IMR-90 (cell line): ENCODE measurements at regions not wholly inside any gene's neighbourhood (a gene's known extent, or its start where the extent isn't known, plus 50 kb on each side); places are given as distances from the start of the nearest gene placed in this dataset.
A peak's percentile ranks its signal among the peaks of the same experiment; 100 is the strongest.

Experiments
- ATAC-seq: fragments of 200-7000 bp; cut with Tn5 transposase; 2 replicates; pipeline ENCODE4 v1.9.1; 2020; ENCODE audit warnings: low read depth, mild to moderate bottlenecking, moderate library complexity
- BruUV-seq: library from RNA; stranded (reverse); fragments of 400-500 nt; replicated peaks from 2 replicates; lab custom pipeline; 2021; lab: Mats Ljungman, UMichigan
- CTCF ChIA-PET: fragments of 300-600 bp; formaldehyde crosslinking; extraction: SDS; loops from one replicate; lab custom pipeline; 2021; ENCODE audit warnings: antibody characterized with exemption; lab: Yijun Ruan, JAX
- POLR2A ChIA-PET: fragments of 300-600 bp; sonication (Branson Sonifier 250); formaldehyde crosslinking; loops from one replicate; lab custom pipeline; 2022; ENCODE audit warnings: antibody characterized with exemption; ENCODE audit not compliant: unreplicated experiment; lab: Charles Lee
- DNase-seq: peaks from one replicate; pipeline ENCODE4 v3.0.0; 2013
- H2AFZ ChIP-seq: replicated peaks from 2 replicates; pipeline ENCODE3; 2013; ENCODE audit warnings: low read length, mild to moderate bottlenecking; ENCODE audit not compliant: poor library complexity
- H2AK5ac ChIP-seq: 2 replicates; pipeline ENCODE4 v1.6.1; 2013; ENCODE audit warnings: low read depth, low read length, inconsistent platforms
- H2AK9ac ChIP-seq: replicated peaks from 2 replicates; pipeline ENCODE3; 2013; ENCODE audit warnings: mild to moderate bottlenecking, low read depth, low read length, moderate library complexity; ENCODE audit not compliant: poor library complexity
- H2BK120ac ChIP-seq: 2 replicates; pipeline ENCODE4 v1.6.1; 2013; ENCODE audit warnings: low read depth, low read length, inconsistent platforms
- H2BK15ac ChIP-seq: 3 replicates; pipeline ENCODE4 v1.6.1; 2013; ENCODE audit warnings: low read depth, low read length, inconsistent platforms
- H2BK20ac ChIP-seq: 2 replicates; pipeline ENCODE4 v1.6.1; 2013; ENCODE audit warnings: low read depth, mild to moderate bottlenecking, inconsistent platforms, low read length, moderate library complexity
- H2BK5ac ChIP-seq: 2 replicates; pipeline ENCODE4 v1.6.1; 2013; ENCODE audit warnings: mild to moderate bottlenecking, low read depth, low read length, inconsistent platforms; ENCODE audit not compliant: poor library complexity, severe bottlenecking
- H3K14ac ChIP-seq: replicated peaks from 2 replicates; pipeline ENCODE4 v1.6.1; 2013; ENCODE audit warnings: low read depth, low read length, inconsistent platforms
- H3K18ac ChIP-seq: 2 replicates; pipeline ENCODE4 v1.6.1; 2013; ENCODE audit warnings: low read depth, low read length, control low read depth
- H3K23ac ChIP-seq: 2 replicates; pipeline ENCODE4 v1.6.1; 2013; ENCODE audit warnings: low read depth, low read length, inconsistent platforms
- H3K27ac ChIP-seq: 2 replicates; pipeline ENCODE4 v1.5.1; 2013; ENCODE audit warnings: mild to moderate bottlenecking, control low read depth, low read length; ENCODE audit not compliant: insufficient read depth
- H3K27me3 ChIP-seq: 2 replicates; pipeline ENCODE4 v1.6.1; 2013; ENCODE audit warnings: low read length; ENCODE audit not compliant: control insufficient read depth, insufficient read depth
- H3K36me3 ChIP-seq: 2 replicates; pipeline ENCODE4 v1.6.1; 2013; ENCODE audit warnings: low read length, mixed read lengths; ENCODE audit not compliant: control insufficient read depth, insufficient read depth
- H3K4ac ChIP-seq: 2 replicates; pipeline ENCODE4 v1.6.1; 2013; ENCODE audit warnings: low read depth, low read length, inconsistent platforms
- H3K4me1 ChIP-seq: 2 replicates; pipeline ENCODE4 v1.6.1; 2013; ENCODE audit warnings: low read length, mixed read lengths; ENCODE audit not compliant: control insufficient read depth, insufficient read depth
- H3K4me2 ChIP-seq: 2 replicates; pipeline ENCODE4 v1.6.1; 2013; ENCODE audit warnings: low read depth, mild to moderate bottlenecking, control low read depth, low read length, moderate library complexity
- H3K4me3 ChIP-seq: 2 replicates; pipeline ENCODE4 v1.5.1; 2013; ENCODE audit warnings: low read depth, mild to moderate bottlenecking, control low read depth, low read length, moderate library complexity; ENCODE audit not compliant: insufficient read depth
- H3K56ac ChIP-seq: 2 replicates; pipeline ENCODE4 v1.6.1; 2013; ENCODE audit warnings: low read length, inconsistent platforms; ENCODE audit not compliant: insufficient read depth; ENCODE audit errors: extremely low read depth
- H3K79me1 ChIP-seq, 2 experiments: 2 replicates each; pipeline ENCODE4 v1.6.1; 2013; ENCODE audit warnings: low read length in 2 of 2, inconsistent platforms in 1 of 2, low read depth in 1 of 2
- H3K9ac ChIP-seq: 2 replicates; pipeline ENCODE4 v1.6.1; 2013; ENCODE audit warnings: low read depth, low read length, control low read depth
- H3K9me1 ChIP-seq: 2 replicates; pipeline ENCODE4 v1.6.1; 2013; ENCODE audit warnings: low read length, inconsistent platforms; ENCODE audit not compliant: insufficient read depth
- H3K9me3 ChIP-seq: 2 replicates; pipeline ENCODE4 v1.6.1; 2013; ENCODE audit warnings: low read length; ENCODE audit not compliant: control insufficient read depth, insufficient read depth
- H4K20me1 ChIP-seq: 2 replicates; pipeline ENCODE4 v1.6.1; 2013; ENCODE audit warnings: low read length, inconsistent platforms; ENCODE audit not compliant: insufficient read depth
- H4K5ac ChIP-seq: 2 replicates; pipeline ENCODE4 v1.6.1; 2013; ENCODE audit warnings: mild to moderate bottlenecking, low read depth, low read length, control low read depth
- H4K8ac ChIP-seq, 2 experiments: 2 replicates each; pipeline ENCODE4 v1.6.1; 2013; ENCODE audit warnings: low read depth in 2 of 2, low read length in 2 of 2, control low read depth in 1 of 2, inconsistent platforms in 1 of 2
- H4K91ac ChIP-seq: 2 replicates; pipeline ENCODE4 v1.6.1; 2013; ENCODE audit warnings: low read depth, low read length, inconsistent platforms; ENCODE audit not compliant: insufficient read depth
- CEBPB ChIP-seq: IDR thresholded peaks from 2 replicates; pipeline ENCODE4 v1.6.1; 2012; ENCODE audit warnings: low read depth, low read length, improper control_type of control experiment
- ELK1 ChIP-seq: fragments of 150-350 bp; IDR thresholded peaks from 2 replicates; pipeline ENCODE4 v1.6.1; 2016; ENCODE audit warnings: low read depth, mild to moderate bottlenecking, low read length, moderate library complexity, borderline replicate concordance
- FOS ChIP-seq: fragments of 150-350 bp; IDR thresholded peaks from 2 replicates; pipeline ENCODE4 v1.6.1; 2016; ENCODE audit warnings: low read depth, low read length
- MXI1 ChIP-seq: IDR thresholded peaks from 2 replicates; pipeline ENCODE4 v1.6.1; 2012; ENCODE audit warnings: low read depth, mild to moderate bottlenecking, low read length, moderate library complexity, borderline replicate concordance
- RFX5 ChIP-seq: IDR thresholded peaks from 2 replicates; pipeline ENCODE4 v1.8.0; 2012; ENCODE audit warnings: low read depth, mild to moderate bottlenecking, low read length, moderate library complexity
- WGBS, 2 experiments: methylation state at CpG; one replicate each; pipeline versions ENCODE4 v1.1.5 to v1.1.7; 2013; ENCODE audit warnings: missing lambda C conversion rate in 2 of 2; ENCODE audit not compliant: insufficient read length in 1 of 2; ENCODE audit errors: extremely low coverage in 2 of 2; 5-methylcytosine and 5-hydroxymethylcytosine counted together
- dilution Hi-C: fragments of 300-500 bp; cut with HindIII; formaldehyde crosslinking; loops from one replicate; pipeline ENCODE4 v1.14.3; 2018; ENCODE audit warnings: low sequenced_read_pairs; ENCODE audit not compliant: unreplicated experiment
- in situ Hi-C: fragments of 300-500 bp; cut with MboI; formaldehyde crosslinking; loops from 3 replicates; pipeline ENCODE4 v1.14.3; 2019; ENCODE audit warnings: low sequenced_read_pairs, inconsistent platforms, mixed read lengths
- intact Hi-C: fragments of 100-400 bp; cut with micrococcal nuclease; formaldehyde crosslinking; loops from 2 replicates; pipeline ENCODE4 v1.10.0; 2022

DNA sequence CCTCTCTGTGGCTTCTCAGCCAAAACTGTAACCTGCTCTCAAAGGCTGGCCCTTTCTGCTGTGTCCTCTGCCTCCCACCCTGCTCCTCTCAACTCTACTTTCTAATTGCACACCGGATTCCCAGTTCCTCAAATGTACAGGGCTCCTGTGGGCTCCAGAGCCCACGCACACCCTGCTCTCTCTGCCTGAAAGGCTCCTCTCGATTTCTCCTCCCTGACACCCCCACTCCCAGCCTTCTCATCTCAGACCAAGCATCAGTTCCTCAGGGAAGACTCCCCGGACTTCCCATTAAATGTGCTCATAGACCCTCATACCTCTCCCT, 111.7 kb upstream of the STEAP1B start:
- in situ Hi-C loops, result no loop called here
- no peak overlapping the region for H3K9ac ChIP-seq
- H3K79me1 ChIP-seq, result no peaks in the 10 kb centered on the region
- peak overlapping the region; percentile 4 for H4K5ac ChIP-seq
- peak overlapping the region; percentile 32; the same call in 1 of the 2 replicates for H2AK5ac ChIP-seq
- no peaks in the 10 kb centered on the region for H3K36me3 ChIP-seq
- peak overlapping the region; percentile 62 for H2AFZ ChIP-seq
- no peak for DNase-seq
- no peak overlapping the region for H3K56ac ChIP-seq
- BruUV-seq, result no TSS peak
- H3K4me3 ChIP-seq, result no peak overlapping the region
- peaks cover 17% of the 10 kb centered on the region for H3K4me1 ChIP-seq
- H3K18ac ChIP-seq, result peak overlapping the region; percentile 69
- ChIA-PET POLR2A (no interaction called here), CTCF (no interaction called here)
- peak overlapping the region; percentile 77 for H2BK120ac ChIP-seq
- H3K4ac ChIP-seq, result peak overlapping the region; percentile 38
- H3K27me3 ChIP-seq, result no peaks in the 10 kb centered on the region
- H2BK15ac ChIP-seq, result peak overlapping the region; percentile 52; the same call in 2 of the 3 replicates
- dilution Hi-C loops, result no loop called here
- peak overlapping the region; percentile 26; the same call in 1 of the 2 replicates for H3K27ac ChIP-seq
- H2AK9ac ChIP-seq, result no peak overlapping the region
- peaks cover under 1% of the 10 kb centered on the region; the same call in 1 of the 2 replicates for H3K9me3 ChIP-seq
- WGBS, 2 experiments, result no CpG with 5 or more reads among the region's 4 CpGs
- peak overlapping the region; percentile 17 for H4K91ac ChIP-seq
- H3K14ac ChIP-seq, result peak overlapping the region; percentile 79
- intact Hi-C loops, result no loop called here
- H2BK5ac ChIP-seq, result no peak overlapping the region
- H4K20me1 ChIP-seq, result no peaks in the 10 kb centered on the region
- TF ChIP-seq ELK1 (no peak), RFX5 (no peak), FOS (no peak), CEBPB (no peak), MXI1 (no peak)
- no peak for ATAC-seq
- H3K9me1 ChIP-seq, result peaks cover 4% of the 10 kb centered on the region
- peak overlapping the region; percentile 65; the same call in 1 of the 2 replicates for H2BK20ac ChIP-seq
- H4K8ac ChIP-seq, result peak overlapping the region in 1 of 2 experiments; percentile 20; a peak in 2 of 4 replicates
- H3K23ac ChIP-seq, result no peak overlapping the region; the same call in 1 of the 2 replicates
- no peak overlapping the region for H3K4me2 ChIP-seq
